ENCODE measurements at regions not wholly inside any gene's neighbourhood (a gene's known extent, or its start where the extent isn't known, plus 50 kb on each side); places are given as distances from the start of the nearest gene placed in this dataset.

GRCh38 chr2:6222296-6222695, 530.1 kb downstream of the SOX11 start:
- ATAC-seq (no peak), FAIRE-seq (no peak), DNase-seq (ENCODE audit: low spot score) (no peak)
- WGBS (ENCODE audit: low lambda C conversion rate), result 20% methylated on average over 4 of the region's 4 CpGs
- intact Hi-C loops (cut with micrococcal nuclease; ENCODE audit: unreplicated experiment), result no loop called here
- ChIA-PET CTCF (ENCODE audit: low intra/inter-chr PET ratio, low total read pairs) (no interaction called here), POLR2A (no interaction called here)
- Histone ChIP-seq H3K4me2 (ENCODE audit: low read depth, low read length) (no peak overlapping the region), H4K20me1 (ENCODE audit: insufficient read depth, low read length) (no peaks in the 10 kb centered on the region), H3K9me3 (ENCODE audit: low read length) (peaks cover 73% of the 10 kb centered on the region), H2AFZ (ENCODE audit: low read length) (no peak overlapping the region), H3K36me3 (replicated peaks in 1 of 2; ENCODE audit: control insufficient read depth in 1 of 2, insufficient read depth in 2 of 2, low read length in 2 of 2) (no peaks in the 10 kb centered on the region), H3K9ac (ENCODE audit: insufficient read depth, low read depth, low read length) (no peak overlapping the region), H3K4me1 (ENCODE audit: insufficient read depth, low read length) (no peaks in the 10 kb centered on the region), H3K4me3 (replicated peaks in 1 of 3; ENCODE audit: insufficient read depth in 1 of 3, low read depth in 2 of 3, low read length in 3 of 3) (no peak overlapping the region), H3K27ac (ENCODE audit: extremely low read length, insufficient read depth, low read length) (no peak overlapping the region), H3K27me3 (ENCODE audit: control insufficient read depth in 1 of 2, insufficient read depth in 2 of 2, low read length in 2 of 2) (no peaks in the 10 kb centered on the region), H3K79me2 (ENCODE audit: insufficient read depth, low read length) (no peaks in the 10 kb centered on the region)
- BruUV-seq (replicated peaks), result no TSS peak
- in situ Hi-C loops (cut with HindIII; ENCODE audit: extremely low pct_ligation_motif_present, low pct_unique_long_range_greater_than_20kb), result no loop called here
- TF ChIP-seq, protein P1, sequence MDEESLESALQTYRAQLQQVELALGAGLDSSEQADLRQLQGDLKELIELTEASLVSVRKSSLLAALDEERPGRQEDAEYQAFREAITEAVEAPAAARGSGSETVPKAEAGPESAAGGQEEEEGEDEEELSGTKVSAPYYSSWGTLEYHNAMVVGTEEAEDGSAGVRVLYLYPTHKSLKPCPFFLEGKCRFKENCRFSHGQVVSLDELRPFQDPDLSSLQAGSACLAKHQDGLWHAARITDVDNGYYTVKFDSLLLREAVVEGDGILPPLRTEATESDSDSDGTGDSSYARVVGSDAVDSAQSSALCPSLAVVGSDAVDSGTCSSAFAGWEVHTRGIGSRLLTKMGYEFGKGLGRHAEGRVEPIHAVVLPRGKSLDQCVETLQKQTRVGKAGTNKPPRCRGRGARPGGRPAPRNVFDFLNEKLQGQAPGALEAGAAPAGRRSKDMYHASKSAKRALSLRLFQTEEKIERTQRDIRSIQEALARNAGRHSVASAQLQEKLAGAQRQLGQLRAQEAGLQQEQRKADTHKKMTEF (CRISPR knock-in tag; IDR thresholded peaks at IDR 0.05), result no peak
- TF ChIP-seq ZNF264 (CRISPR knock-in tag; IDR thresholded peaks at IDR 0.05), result no peak
- no peak for TF ChIP-seq LCORL (IDR thresholded peaks at IDR 0.05)
- no peak for TF ChIP-seq LCORL (CRISPR knock-in tag; IDR thresholded peaks at IDR 0.05)
- TF ChIP-seq JUNB (CRISPR knock-in tag; IDR thresholded peaks at IDR 0.05; ENCODE audit: borderline replicate concordance), result no peak
- TF ChIP-seq NR2F1 (CRISPR knock-in tag; IDR thresholded peaks at IDR 0.05), result no peak
- TF ChIP-seq IRF1 (CRISPR knock-in tag; IDR thresholded peaks at IDR 0.05; ENCODE audit: low read depth), result no peak
- no peak for TF ChIP-seq ESRRA (CRISPR knock-in tag; IDR thresholded peaks at IDR 0.05; ENCODE audit: low read depth)
- no peak for TF ChIP-seq ISX (CRISPR knock-in tag; conservative IDR thresholded peaks at IDR 0.05)
- no peak for TF ChIP-seq ZXDC (CRISPR knock-in tag; IDR thresholded peaks at IDR 0.05)
- no peak for TF ChIP-seq ZBTB7A (CRISPR knock-in tag; IDR thresholded peaks at IDR 0.05)
- TF ChIP-seq, protein P2, sequence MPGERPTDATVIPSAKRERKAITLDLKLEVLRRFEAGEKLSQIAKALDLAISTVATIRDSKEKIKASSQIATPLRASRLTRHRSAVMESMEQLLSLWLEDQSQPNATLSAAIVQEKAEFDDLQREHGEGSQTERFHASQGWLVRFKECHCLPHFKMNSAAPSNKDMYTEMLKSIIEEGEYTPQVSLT (CRISPR knock-in tag; IDR thresholded peaks at IDR 0.05; ENCODE audit: borderline replicate concordance, low read depth), result no peak
- no peak for TF ChIP-seq LBX2 (CRISPR knock-in tag; IDR thresholded peaks at IDR 0.05; ENCODE audit: borderline replicate concordance)
- TF ChIP-seq NFATC3 (CRISPR knock-in tag; IDR thresholded peaks at IDR 0.05), result no peak
- TF ChIP-seq, protein P3, sequence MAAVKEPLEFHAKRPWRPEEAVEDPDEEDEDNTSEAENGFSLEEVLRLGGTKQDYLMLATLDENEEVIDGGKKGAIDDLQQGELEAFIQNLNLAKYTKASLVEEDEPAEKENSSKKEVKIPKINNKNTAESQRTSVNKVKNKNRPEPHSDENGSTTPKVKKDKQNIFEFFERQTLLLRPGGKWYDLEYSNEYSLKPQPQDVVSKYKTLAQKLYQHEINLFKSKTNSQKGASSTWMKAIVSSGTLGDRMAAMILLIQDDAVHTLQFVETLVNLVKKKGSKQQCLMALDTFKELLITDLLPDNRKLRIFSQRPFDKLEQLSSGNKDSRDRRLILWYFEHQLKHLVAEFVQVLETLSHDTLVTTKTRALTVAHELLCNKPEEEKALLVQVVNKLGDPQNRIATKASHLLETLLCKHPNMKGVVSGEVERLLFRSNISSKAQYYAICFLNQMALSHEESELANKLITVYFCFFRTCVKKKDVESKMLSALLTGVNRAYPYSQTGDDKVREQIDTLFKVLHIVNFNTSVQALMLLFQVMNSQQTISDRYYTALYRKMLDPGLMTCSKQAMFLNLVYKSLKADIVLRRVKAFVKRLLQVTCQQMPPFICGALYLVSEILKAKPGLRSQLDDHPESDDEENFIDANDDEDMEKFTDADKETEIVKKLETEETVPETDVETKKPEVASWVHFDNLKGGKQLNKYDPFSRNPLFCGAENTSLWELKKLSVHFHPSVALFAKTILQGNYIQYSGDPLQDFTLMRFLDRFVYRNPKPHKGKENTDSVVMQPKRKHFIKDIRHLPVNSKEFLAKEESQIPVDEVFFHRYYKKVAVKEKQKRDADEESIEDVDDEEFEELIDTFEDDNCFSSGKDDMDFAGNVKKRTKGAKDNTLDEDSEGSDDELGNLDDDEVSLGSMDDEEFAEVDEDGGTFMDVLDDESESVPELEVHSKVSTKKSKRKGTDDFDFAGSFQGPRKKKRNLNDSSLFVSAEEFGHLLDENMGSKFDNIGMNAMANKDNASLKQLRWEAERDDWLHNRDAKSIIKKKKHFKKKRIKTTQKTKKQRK (IDR thresholded peaks at IDR 0.05; ENCODE audit: low read length), result no peak
- no peak for TF ChIP-seq CCDC6 (CRISPR knock-in tag; IDR thresholded peaks at IDR 0.05)
- no peak for TF ChIP-seq ZEB1 (IDR thresholded peaks at IDR 0.05; ENCODE audit: insufficient replicate concordance, low read depth)

All from HepG2 (cell line).